Endothelial cell (in vitro differentiated cells): ENCODE measurements at regions not wholly inside any gene's neighbourhood (a gene's known extent, or its start where the extent isn't known, plus 50 kb on each side); places are given as distances from the start of the nearest gene placed in this dataset.

Experiments used
- DNase-seq: peaks from one replicate; pipeline ENCODE4 v3.0.0; 2021; ENCODE audit warnings: low spot score
- H3K27ac Mint-ChIP-seq: one replicate; pipeline ENCODE4 v1.8.0; 2021; ENCODE audit warnings: mixed read lengths, inconsistent platforms; ENCODE audit not compliant: unreplicated experiment
- H3K27me3 Mint-ChIP-seq: one replicate; pipeline ENCODE4 v1.8.0; 2021; ENCODE audit warnings: mild to moderate bottlenecking, moderate library complexity, mixed read lengths, inconsistent platforms; ENCODE audit not compliant: unreplicated experiment
- H3K36me3 Mint-ChIP-seq: one replicate; pipeline ENCODE4 v1.8.0; 2021; ENCODE audit warnings: mild to moderate bottlenecking, low read depth, mixed read lengths, inconsistent platforms; ENCODE audit not compliant: unreplicated experiment
- H3K4me1 Mint-ChIP-seq: one replicate; pipeline ENCODE4 v1.8.0; 2021; ENCODE audit warnings: mild to moderate bottlenecking, mixed read lengths, inconsistent platforms; ENCODE audit not compliant: unreplicated experiment
- H3K4me3 Mint-ChIP-seq: one replicate; pipeline ENCODE4 v1.8.0; 2021; ENCODE audit warnings: mild to moderate bottlenecking, mixed read lengths, inconsistent platforms; ENCODE audit not compliant: unreplicated experiment
- H3K9me3 Mint-ChIP-seq: one replicate; pipeline ENCODE4 v1.8.0; 2021; ENCODE audit warnings: mixed read lengths, inconsistent platforms; ENCODE audit not compliant: unreplicated experiment
- CTCF ChIP-seq: fragments of 200-600 bp; sonication (generic); IDR thresholded peaks from one replicate; pipeline ENCODE4 v1.5.0; 2021; ENCODE audit warnings: antibody characterized with exemption; ENCODE audit not compliant: unreplicated experiment

GRCh38 chr12:30439201-30439600 lies 256.5 kb downstream of the IPO8 start:
- Mint-ChIP-seq H3K36me3 (no peaks in the 10 kb centered on the region), H3K9me3 (no peaks in the 10 kb centered on the region), H3K4me1 (no peaks in the 10 kb centered on the region), H3K4me3 (no peak overlapping the region), H3K27me3 (peaks cover 2% of the 10 kb centered on the region), H3K27ac (no peak overlapping the region)
- TF ChIP-seq CTCF: no peak
- no peak for DNase-seq

GRCh38 chr12:30438601-30439041 lies 257.0 kb downstream of the IPO8 start:
- no peak overlapping the region for H3K4me3 Mint-ChIP-seq
- no peak for TF ChIP-seq CTCF
- DNase-seq: no peak
- H3K36me3 Mint-ChIP-seq: no peaks in the 10 kb centered on the region
- H3K27ac Mint-ChIP-seq: no peak overlapping the region
- H3K27me3 Mint-ChIP-seq: peaks cover 2% of the 10 kb centered on the region
- no peaks in the 10 kb centered on the region for H3K9me3 Mint-ChIP-seq
- no peaks in the 10 kb centered on the region for H3K4me1 Mint-ChIP-seq

GRCh38 chr12:30437616-30438015 lies 258.1 kb downstream of the IPO8 start:
- Mint-ChIP-seq H3K27ac (no peak overlapping the region), H3K4me1 (no peaks in the 10 kb centered on the region), H3K27me3 (no peaks in the 10 kb centered on the region), H3K9me3 (no peaks in the 10 kb centered on the region), H3K4me3 (no peak overlapping the region), H3K36me3 (no peaks in the 10 kb centered on the region)
- TF ChIP-seq CTCF: no peak
- no peak for DNase-seq

- Mint-ChIP-seq H3K27me3 (no peaks in the 10 kb centered on the region), H3K36me3 (no peaks in the 10 kb centered on the region), H3K9me3 (no peaks in the 10 kb centered on the region), H3K27ac (no peak overlapping the region), H3K4me3 (no peak overlapping the region), H3K4me1 (no peaks in the 10 kb centered on the region)
- no peak for TF ChIP-seq CTCF
- DNase-seq: no peak
Measured at GRCh38 chr12:30437044-30437443, 258.6 kb downstream of the IPO8 start.

GRCh38 chr12:30428098-30428497 lies 267.6 kb downstream of the IPO8 start:
- Mint-ChIP-seq H3K27me3 (peaks cover 3% of the 10 kb centered on the region), H3K36me3 (no peaks in the 10 kb centered on the region), H3K9me3 (peaks cover under 1% of the 10 kb centered on the region), H3K27ac (no peak overlapping the region), H3K4me3 (no peak overlapping the region), H3K4me1 (no peaks in the 10 kb centered on the region)
- DNase-seq: no peak
- no peak for TF ChIP-seq CTCF
